ENCODE measurements at regions not wholly inside any gene's neighbourhood (a gene's known extent, or its start where the extent isn't known, plus 50 kb on each side); places are given as distances from the start of the nearest gene placed in this dataset.

DNA sequence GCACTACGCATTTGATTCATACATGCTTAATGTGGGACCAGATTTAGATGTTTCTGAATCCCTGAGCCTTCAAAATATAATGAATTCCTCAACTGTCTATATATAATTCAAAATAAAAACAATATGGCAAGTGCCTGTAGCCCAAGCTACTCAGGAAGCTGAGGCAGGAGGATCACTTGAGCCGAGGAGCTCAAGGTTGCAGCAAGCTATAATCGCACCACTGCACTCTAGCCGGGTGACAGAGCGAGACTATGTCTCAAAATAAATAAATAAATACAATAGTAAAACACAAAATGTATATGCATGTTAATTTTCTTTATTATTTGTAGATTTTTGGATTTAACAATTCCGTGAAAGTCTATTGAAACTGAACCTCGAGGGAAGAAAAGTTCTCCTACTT, 50.6 kb upstream of the IRX6 start:
- H3K79me2 ChIP-seq: no peaks in the 10 kb centered on the region
- WGBS (ENCODE audit: low lambda C conversion rate, missing lambda C conversion rate): 93% methylated on average over 7 of the region's 7 CpGs
- no peaks in the 10 kb centered on the region for H3K4me1 ChIP-seq (ENCODE audit: insufficient read depth)
- DNase-seq (ENCODE audit: low spot score): no peak
- H3K4me3 ChIP-seq: no peak overlapping the region
- H2AFZ ChIP-seq: no peak overlapping the region
- H3K9me3 ChIP-seq (ENCODE audit: low read depth): no peaks in the 10 kb centered on the region
- no peak overlapping the region for H3K27ac ChIP-seq
- TF ChIP-seq, protein P1, sequence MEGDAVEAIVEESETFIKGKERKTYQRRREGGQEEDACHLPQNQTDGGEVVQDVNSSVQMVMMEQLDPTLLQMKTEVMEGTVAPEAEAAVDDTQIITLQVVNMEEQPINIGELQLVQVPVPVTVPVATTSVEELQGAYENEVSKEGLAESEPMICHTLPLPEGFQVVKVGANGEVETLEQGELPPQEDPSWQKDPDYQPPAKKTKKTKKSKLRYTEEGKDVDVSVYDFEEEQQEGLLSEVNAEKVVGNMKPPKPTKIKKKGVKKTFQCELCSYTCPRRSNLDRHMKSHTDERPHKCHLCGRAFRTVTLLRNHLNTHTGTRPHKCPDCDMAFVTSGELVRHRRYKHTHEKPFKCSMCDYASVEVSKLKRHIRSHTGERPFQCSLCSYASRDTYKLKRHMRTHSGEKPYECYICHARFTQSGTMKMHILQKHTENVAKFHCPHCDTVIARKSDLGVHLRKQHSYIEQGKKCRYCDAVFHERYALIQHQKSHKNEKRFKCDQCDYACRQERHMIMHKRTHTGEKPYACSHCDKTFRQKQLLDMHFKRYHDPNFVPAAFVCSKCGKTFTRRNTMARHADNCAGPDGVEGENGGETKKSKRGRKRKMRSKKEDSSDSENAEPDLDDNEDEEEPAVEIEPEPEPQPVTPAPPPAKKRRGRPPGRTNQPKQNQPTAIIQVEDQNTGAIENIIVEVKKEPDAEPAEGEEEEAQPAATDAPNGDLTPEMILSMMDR (IDR thresholded peaks at IDR 0.05; ENCODE audit: poor library complexity): no peak
- TF ChIP-seq EZH2 (IDR thresholded peaks at IDR 0.05; ENCODE audit: borderline replicate concordance): no peak
- no peak for TF ChIP-seq EZH2phosphoT487 (IDR thresholded peaks at IDR 0.05; ENCODE audit: low read depth, severe bottlenecking, unreplicated experiment)
- no peaks in the 10 kb centered on the region for H4K20me1 ChIP-seq (ENCODE audit: insufficient read depth, poor library complexity, severe bottlenecking)
- no peaks in the 10 kb centered on the region for H3K9me2 ChIP-seq (replicated peaks; ENCODE audit: insufficient read depth)
- H3K4me2 ChIP-seq: no peak overlapping the region
- no peaks in the 10 kb centered on the region for H3K27me3 ChIP-seq
- H3K36me3 ChIP-seq (replicated peaks; ENCODE audit: insufficient read depth, low read depth): no peaks in the 10 kb centered on the region

DNA sequence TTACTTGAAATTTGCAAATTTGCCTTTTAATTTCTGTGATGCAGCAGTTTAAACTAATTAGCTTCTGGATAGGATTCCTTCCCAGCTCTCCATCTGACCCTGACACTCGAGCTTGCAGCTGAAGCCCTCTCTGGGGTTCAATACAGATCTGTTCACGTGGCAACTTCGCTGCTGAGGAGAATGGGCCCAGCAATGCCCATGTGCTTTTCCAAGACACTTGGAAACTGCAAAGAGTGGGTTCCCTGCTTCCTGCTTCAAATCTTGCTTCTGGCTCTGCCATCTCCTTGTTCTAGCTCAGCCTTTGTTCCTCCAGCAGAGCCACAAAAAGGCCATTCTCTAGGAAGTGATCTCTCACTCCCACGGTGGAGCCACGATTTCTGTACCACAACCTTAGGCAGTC, 50.0 kb upstream of the IRX6 start:
- Histone ChIP-seq H3K9me3 (ENCODE audit: low read depth) (no peaks in the 10 kb centered on the region), H3K4me3 (no peak overlapping the region), H3K36me3 (replicated peaks; ENCODE audit: insufficient read depth, low read depth) (no peaks in the 10 kb centered on the region), H3K27ac (no peak overlapping the region), H2AFZ (no peak overlapping the region), H3K79me2 (no peaks in the 10 kb centered on the region), H3K27me3 (no peaks in the 10 kb centered on the region), H3K9me2 (replicated peaks; ENCODE audit: insufficient read depth) (no peaks in the 10 kb centered on the region), H3K4me1 (ENCODE audit: insufficient read depth) (no peaks in the 10 kb centered on the region), H4K20me1 (ENCODE audit: insufficient read depth, poor library complexity, severe bottlenecking) (no peaks in the 10 kb centered on the region), H3K4me2 (no peak overlapping the region)
- 78% methylated on average over 5 of the region's 5 CpGs for WGBS (ENCODE audit: low lambda C conversion rate, missing lambda C conversion rate)
- DNase-seq (ENCODE audit: low spot score): no peak
- TF ChIP-seq EZH2phosphoT487 (IDR thresholded peaks at IDR 0.05; ENCODE audit: low read depth, severe bottlenecking, unreplicated experiment): no peak
- TF ChIP-seq, protein P1 (IDR thresholded peaks at IDR 0.05; ENCODE audit: poor library complexity): no peak
- TF ChIP-seq EZH2 (IDR thresholded peaks at IDR 0.05; ENCODE audit: borderline replicate concordance): no peak
